Testis (tissue), 2 donors: ENCODE measurements at regions not wholly inside any gene's neighbourhood (a gene's known extent, or its start where the extent isn't known, plus 50 kb on each side); places are given as distances from the start of the nearest gene placed in this dataset.

Experiments
- CTCF ChIP-seq, 3 experiments: fragments of 450-650 bp in 2 of 3; fragments of 200-600 bp in 1 of 3; sonication (generic) in 1 of 3; IDR thresholded peaks; one replicate each; pipeline ENCODE4 v1.5.1; 2016 to 2019; ENCODE audit warnings: antibody characterized with exemption in 3 of 3, mild to moderate bottlenecking in 2 of 3, moderate library complexity in 1 of 3
- POLR2A ChIP-seq: fragments of 450-650 bp; IDR thresholded peaks from one replicate; pipeline ENCODE4 v1.6.1; 2017; ENCODE audit warnings: antibody characterized with exemption, mild to moderate bottlenecking, moderate library complexity

- TF ChIP-seq CTCF (IDR thresholded peaks at IDR 0.05) = no peak
- no peak for TF ChIP-seq POLR2A
Observed at GRCh38 chr19:5246554-5247155, 94.0 kb downstream of the PTPRS start.
